Coronary artery (tissue), 2 donors: ENCODE measurements at regions not wholly inside any gene's neighbourhood (a gene's known extent, or its start where the extent isn't known, plus 50 kb on each side); places are given as distances from the start of the nearest gene placed in this dataset.

Experiments
- DNase-seq: peaks from one replicate; pipeline ENCODE4 v3.0.0-alpha.2; 2017; ENCODE audit warnings: low spot score
- H3K27ac ChIP-seq, 2 donors: fragments of 200-600 bp; sonication (generic); one replicate each; pipeline ENCODE4 v1.5.1; 2016 to 2019
- H3K4me3 ChIP-seq: fragments of 200-600 bp; sonication (generic); 2 replicates; pipeline ENCODE4 v1.5.1; 2016; ENCODE audit warnings: mild to moderate bottlenecking, moderate library complexity
- CTCF ChIP-seq: fragments of 200-600 bp; sonication (generic); IDR thresholded peaks from one replicate; pipeline ENCODE4 v1.5.1; 2019; ENCODE audit warnings: antibody characterized with exemption

DNA sequence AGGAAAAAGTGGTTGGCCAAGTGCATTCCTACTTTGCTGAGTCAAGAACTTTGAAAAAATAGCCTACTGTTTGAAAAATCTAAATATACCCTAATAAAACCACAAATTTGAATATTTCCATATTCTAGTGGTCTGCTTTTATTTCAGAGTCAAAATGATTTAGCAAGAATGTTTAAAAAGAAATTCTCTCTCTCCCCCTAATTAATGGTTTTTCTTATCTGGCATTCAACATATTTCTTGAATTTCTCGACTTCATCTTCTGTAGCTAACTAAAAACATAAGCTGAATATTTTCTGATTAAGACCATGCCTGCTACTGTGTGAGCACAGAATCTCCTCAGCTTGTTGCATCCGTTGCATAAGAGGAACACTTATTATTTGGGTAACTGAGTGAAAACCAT lies 563.5 kb upstream of the TBL1XR1 start:
- H3K27ac ChIP-seq, result no peak overlapping the region
- no peak for DNase-seq
- no peak for TF ChIP-seq CTCF
- H3K4me3 ChIP-seq, result no peak overlapping the region

GRCh38 chr3:177764377-177764912 lies 567.2 kb upstream of the TBL1XR1 start:
- no peak for TF ChIP-seq CTCF
- no peak overlapping the region for H3K4me3 ChIP-seq
- DNase-seq, result no peak
- peak overlapping the region; percentile 74 to 79 for H3K27ac ChIP-seq

- Histone ChIP-seq H3K27ac (peak overlapping the region; percentile 74 to 79), H3K4me3 (no peak overlapping the region)
- TF ChIP-seq CTCF, result no peak
- DNase-seq, result no peak
These were observed 567.7 kb upstream of the TBL1XR1 start for GRCh38 chr3:177764933-177765332.

- no peak for TF ChIP-seq CTCF
- no peak for DNase-seq
- Histone ChIP-seq H3K27ac (peak overlapping the region; percentile 71 to 78), H3K4me3 (no peak overlapping the region)
These were observed 573.3 kb upstream of the TBL1XR1 start for GRCh38 chr3:177770383-177771230.

- Histone ChIP-seq H3K4me3 (no peak overlapping the region), H3K27ac (peak overlapping the region; percentile 71 to 78)
- TF ChIP-seq CTCF, result no peak
- DNase-seq, result no peak
These were observed 574.5 kb upstream of the TBL1XR1 start for GRCh38 chr3:177771780-177772179.

- Histone ChIP-seq H3K4me3 (no peak overlapping the region), H3K27ac (peak overlapping the region in 1 of 2 donors; percentile 78)
- TF ChIP-seq CTCF, result no peak
- DNase-seq, result no peak
These were observed 575.8 kb upstream of the TBL1XR1 start for GRCh38 chr3:177772908-177773557.
